Prostate gland (tissue), 2 donors: ENCODE measurements at regions not wholly inside any gene's neighbourhood (a gene's known extent, or its start where the extent isn't known, plus 50 kb on each side); places are given as distances from the start of the nearest gene placed in this dataset.

Source experiments
- POLR2A ChIP-seq: fragments of 450-650 bp; IDR thresholded peaks from one replicate; pipeline ENCODE4 v1.6.1; 2016; ENCODE audit warnings: antibody characterized with exemption, mild to moderate bottlenecking
- POLR2AphosphoS5 ChIP-seq: sonication (generic); formaldehyde crosslinking; IDR thresholded peaks from one replicate; pipeline ENCODE4 v1.6.1; 2017; ENCODE audit warnings: antibody characterized with exemption
- TF ChIP-seq, protein P1 (sequence below), 4 experiments: fragments of 200-600 bp in 2 of 4; fragments of 450-650 bp in 2 of 4; sonication (generic) in 2 of 4; IDR thresholded peaks; 1 replicate in 3 of 4; 2 replicates in 1 of 4; pipeline ENCODE4 v1.5.1; 2016 to 2019; ENCODE audit warnings: antibody characterized with exemption in 4 of 4, mild to moderate bottlenecking in 2 of 4, moderate library complexity in 2 of 4

DNA sequence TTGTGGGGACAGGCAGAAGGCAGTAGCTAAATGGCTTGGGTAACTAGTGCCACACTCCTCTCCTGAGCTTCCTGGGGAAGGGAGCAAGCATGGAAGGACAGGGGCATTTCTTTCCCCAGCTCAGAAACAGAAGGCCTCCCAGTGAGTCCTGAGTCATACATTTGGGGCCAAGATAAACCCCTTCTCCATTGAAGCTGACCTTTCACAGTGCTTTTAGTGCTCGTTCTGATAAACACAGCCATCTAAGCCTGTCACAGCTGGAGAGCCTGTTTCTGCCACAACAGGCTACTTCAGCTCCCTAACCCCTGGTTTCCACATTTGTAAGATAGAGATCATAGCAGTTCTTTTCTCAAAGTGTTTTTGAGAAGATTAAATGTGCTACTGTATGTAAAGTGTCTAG is 374.0 kb downstream of the LMX1A start:
- TF ChIP-seq, protein P1, sequence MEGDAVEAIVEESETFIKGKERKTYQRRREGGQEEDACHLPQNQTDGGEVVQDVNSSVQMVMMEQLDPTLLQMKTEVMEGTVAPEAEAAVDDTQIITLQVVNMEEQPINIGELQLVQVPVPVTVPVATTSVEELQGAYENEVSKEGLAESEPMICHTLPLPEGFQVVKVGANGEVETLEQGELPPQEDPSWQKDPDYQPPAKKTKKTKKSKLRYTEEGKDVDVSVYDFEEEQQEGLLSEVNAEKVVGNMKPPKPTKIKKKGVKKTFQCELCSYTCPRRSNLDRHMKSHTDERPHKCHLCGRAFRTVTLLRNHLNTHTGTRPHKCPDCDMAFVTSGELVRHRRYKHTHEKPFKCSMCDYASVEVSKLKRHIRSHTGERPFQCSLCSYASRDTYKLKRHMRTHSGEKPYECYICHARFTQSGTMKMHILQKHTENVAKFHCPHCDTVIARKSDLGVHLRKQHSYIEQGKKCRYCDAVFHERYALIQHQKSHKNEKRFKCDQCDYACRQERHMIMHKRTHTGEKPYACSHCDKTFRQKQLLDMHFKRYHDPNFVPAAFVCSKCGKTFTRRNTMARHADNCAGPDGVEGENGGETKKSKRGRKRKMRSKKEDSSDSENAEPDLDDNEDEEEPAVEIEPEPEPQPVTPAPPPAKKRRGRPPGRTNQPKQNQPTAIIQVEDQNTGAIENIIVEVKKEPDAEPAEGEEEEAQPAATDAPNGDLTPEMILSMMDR (IDR thresholded peaks at IDR 0.05) = no peak
- TF ChIP-seq POLR2A = no peak
- no peak for TF ChIP-seq POLR2AphosphoS5
